ENCODE measurements at regions not wholly inside any gene's neighbourhood (a gene's known extent, or its start where the extent isn't known, plus 50 kb on each side); places are given as distances from the start of the nearest gene placed in this dataset.

GRCh38 chr2:125526093-125526492, 1129.9 kb upstream of the GYPC start:
- no peak for DNase-seq

- no peak for DNase-seq
Measured at GRCh38 chr2:125535089-125535488, 1120.9 kb upstream of the GYPC start.

- no peak for DNase-seq
Measured at GRCh38 chr2:125543968-125544514, 1111.9 kb upstream of the GYPC start.

- DNase-seq, result no peak
Measured at GRCh38 chr2:125553768-125554167, 1102.2 kb upstream of the GYPC start.

- DNase-seq, result no peak
Measured at GRCh38 chr2:125554956-125555355, 1101.0 kb upstream of the GYPC start.

GRCh38 chr2:125559186-125559585, 1096.8 kb upstream of the GYPC start:
- no peak for DNase-seq

- DNase-seq, result no peak
Measured at GRCh38 chr2:125560855-125561254, 1095.1 kb upstream of the GYPC start.

- no peak for DNase-seq
Measured at GRCh38 chr2:125561302-125561701, 1094.7 kb upstream of the GYPC start.

GRCh38 chr2:125562924-125563323, 1093.0 kb upstream of the GYPC start:
- no peak for DNase-seq

GRCh38 chr2:125564471-125564870, 1091.5 kb upstream of the GYPC start:
- DNase-seq, result no peak

- DNase-seq, result no peak
Measured at GRCh38 chr2:125566422-125566821, 1089.5 kb upstream of the GYPC start.

GRCh38 chr2:125567100-125567499, 1088.9 kb upstream of the GYPC start:
- no peak for DNase-seq

- no peak for DNase-seq
Measured at GRCh38 chr2:125572660-125573059, 1083.3 kb upstream of the GYPC start.

- DNase-seq, result no peak
Measured at GRCh38 chr2:125573432-125573831, 1082.5 kb upstream of the GYPC start.

- no peak for DNase-seq
Measured at GRCh38 chr2:125576558-125576957, 1079.4 kb upstream of the GYPC start.

- no peak for DNase-seq
Measured at GRCh38 chr2:125581557-125581956, 1074.4 kb upstream of the GYPC start.

GRCh38 chr2:125582516-125582915, 1073.4 kb upstream of the GYPC start:
- no peak for DNase-seq

GRCh38 chr2:125584732-125585131, 1071.2 kb upstream of the GYPC start:
- no peak for DNase-seq

GRCh38 chr2:125588780-125589179, 1067.2 kb upstream of the GYPC start:
- DNase-seq, result no peak

GRCh38 chr2:125591954-125592353, 1064.0 kb upstream of the GYPC start:
- no peak for DNase-seq

- no peak for DNase-seq
Measured at GRCh38 chr2:125593036-125593435, 1062.9 kb upstream of the GYPC start.

- no peak for DNase-seq
Measured at GRCh38 chr2:125596612-125597011, 1059.3 kb upstream of the GYPC start.

GRCh38 chr2:125615438-125615837, 1040.5 kb upstream of the GYPC start:
- no peak for DNase-seq

GRCh38 chr2:125630377-125630776, 1025.6 kb upstream of the GYPC start:
- no peak for DNase-seq

GRCh38 chr2:125634662-125635061, 1021.3 kb upstream of the GYPC start:
- DNase-seq, result no peak

GRCh38 chr2:125638345-125638744, 1017.6 kb upstream of the GYPC start:
- no peak for DNase-seq

All from suppressor macrophage treated with lipopolysaccharide for 1 hour (primary cell).